ENCODE measurements at regions not wholly inside any gene's neighbourhood (a gene's known extent, or its start where the extent isn't known, plus 50 kb on each side); places are given as distances from the start of the nearest gene placed in this dataset.
A peak's percentile ranks its signal among the peaks of the same experiment; 100 is the strongest.

DNA sequence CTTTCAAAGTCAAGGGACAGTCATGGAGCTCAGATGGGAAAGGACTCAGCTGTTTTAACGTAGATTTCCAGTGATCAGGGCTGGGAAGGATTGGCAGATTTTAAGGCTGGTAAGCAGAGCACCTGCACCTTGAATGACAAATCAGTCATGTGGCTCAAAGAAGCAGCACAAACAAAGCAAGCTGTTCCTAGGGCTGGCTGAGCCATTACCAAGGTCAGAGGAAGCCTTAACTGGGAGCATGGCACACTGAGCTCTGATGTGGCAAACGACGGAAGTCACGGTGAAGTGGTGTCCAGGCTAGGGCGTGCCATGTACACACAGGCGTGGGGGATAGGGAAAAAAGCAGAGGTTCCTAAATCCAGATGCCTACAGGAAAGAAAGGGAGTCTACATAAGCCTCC, 84.6 kb upstream of the PFN2 start:
- 97% methylated on average over 6 of the region's 6 CpGs for WGBS (ENCODE audit: insufficient coverage)
- Histone ChIP-seq H3K4me1 (ENCODE audit: control insufficient read depth in 1 of 2, insufficient read depth in 2 of 2, low read length in 2 of 2) (no peaks in the 10 kb centered on the region), H3K4me3 (replicated peaks in 1 of 3; ENCODE audit: low read depth in 2 of 3, low read length in 3 of 3) (no peak overlapping the region), H3K36me3 (replicated peaks in 1 of 2; ENCODE audit: control insufficient read depth in 1 of 2, insufficient read depth in 2 of 2, low read length in 2 of 2) (no peaks in the 10 kb centered on the region), H3K9me3 (replicated peaks in 1 of 2; ENCODE audit: control insufficient read depth in 1 of 2, insufficient read depth in 1 of 2, low read length in 2 of 2) (peaks cover 0 to 3% of the 10 kb centered on the region in 2 donors), H3K79me2 (ENCODE audit: insufficient read depth, low read length) (no peaks in the 10 kb centered on the region), H2AFZ (ENCODE audit: insufficient read depth, low read depth, low read length, poor library complexity, severe bottlenecking) (no peak overlapping the region), H3K27ac (ENCODE audit: low read depth in 1 of 2, low read length in 2 of 2) (no peak overlapping the region), H3K27me3 (ENCODE audit: control insufficient read depth in 2 of 2, insufficient read depth in 2 of 2, low read length in 2 of 2) (no peaks in the 10 kb centered on the region), H4K20me1 (ENCODE audit: insufficient read depth, low read length) (no peaks in the 10 kb centered on the region), H3K9ac (ENCODE audit: insufficient read depth, low read length, poor library complexity, severe bottlenecking) (no peak overlapping the region), H3K4me2 (replicated peaks; ENCODE audit: extremely low read depth, low read length, poor library complexity, severe bottlenecking) (no peak overlapping the region)
- TF ChIP-seq, protein P1, sequence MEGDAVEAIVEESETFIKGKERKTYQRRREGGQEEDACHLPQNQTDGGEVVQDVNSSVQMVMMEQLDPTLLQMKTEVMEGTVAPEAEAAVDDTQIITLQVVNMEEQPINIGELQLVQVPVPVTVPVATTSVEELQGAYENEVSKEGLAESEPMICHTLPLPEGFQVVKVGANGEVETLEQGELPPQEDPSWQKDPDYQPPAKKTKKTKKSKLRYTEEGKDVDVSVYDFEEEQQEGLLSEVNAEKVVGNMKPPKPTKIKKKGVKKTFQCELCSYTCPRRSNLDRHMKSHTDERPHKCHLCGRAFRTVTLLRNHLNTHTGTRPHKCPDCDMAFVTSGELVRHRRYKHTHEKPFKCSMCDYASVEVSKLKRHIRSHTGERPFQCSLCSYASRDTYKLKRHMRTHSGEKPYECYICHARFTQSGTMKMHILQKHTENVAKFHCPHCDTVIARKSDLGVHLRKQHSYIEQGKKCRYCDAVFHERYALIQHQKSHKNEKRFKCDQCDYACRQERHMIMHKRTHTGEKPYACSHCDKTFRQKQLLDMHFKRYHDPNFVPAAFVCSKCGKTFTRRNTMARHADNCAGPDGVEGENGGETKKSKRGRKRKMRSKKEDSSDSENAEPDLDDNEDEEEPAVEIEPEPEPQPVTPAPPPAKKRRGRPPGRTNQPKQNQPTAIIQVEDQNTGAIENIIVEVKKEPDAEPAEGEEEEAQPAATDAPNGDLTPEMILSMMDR (IDR thresholded peaks at IDR 0.05), result no peak
- DNase-seq, result no peak
- H3K27ac Mint-ChIP-seq, result peak overlapping the region in 1 of 7 donors; percentile 46
- H3K4me3 Mint-ChIP-seq, result no peak overlapping the region
- peaks cover 2 to 4% (median 2%) of the 10 kb centered on the region in 3 donors for H3K27me3 Mint-ChIP-seq (ENCODE audit: low read depth in 3 of 3)
- no peaks in the 10 kb centered on the region for H3K36me3 Mint-ChIP-seq
- intact Hi-C loops (cut with micrococcal nuclease), result no loop called here
- no peaks in the 10 kb centered on the region for H3K4me1 Mint-ChIP-seq
- H3K9me3 Mint-ChIP-seq, result peaks cover 0 to 9% (median 7%) of the 10 kb centered on the region in 7 donors

DNA sequence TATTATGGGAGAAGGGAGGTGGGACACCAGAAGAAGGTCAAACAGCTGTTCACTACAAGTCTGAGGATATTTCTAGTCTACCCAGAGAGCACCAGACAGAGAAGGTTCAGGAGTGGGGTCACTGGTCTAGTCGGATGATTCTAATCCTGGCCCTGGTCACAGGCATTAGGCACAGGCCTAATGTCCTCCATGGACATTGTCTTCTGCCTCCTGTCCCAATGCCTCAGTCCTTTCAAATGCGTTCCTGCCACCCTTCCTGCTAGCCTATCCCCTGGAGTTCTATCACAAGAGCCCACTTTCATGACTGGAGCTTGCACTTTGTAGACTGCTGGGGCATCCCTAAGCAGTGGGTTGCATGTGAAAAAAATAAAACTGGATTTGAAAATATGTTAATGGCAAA, 83.9 kb upstream of the PFN2 start:
- Histone ChIP-seq H3K27me3 (ENCODE audit: control insufficient read depth in 2 of 2, insufficient read depth in 2 of 2, low read length in 2 of 2) (no peaks in the 10 kb centered on the region), H3K27ac (ENCODE audit: low read depth in 1 of 2, low read length in 2 of 2) (no peak overlapping the region), H3K9me3 (replicated peaks in 1 of 2; ENCODE audit: control insufficient read depth in 1 of 2, insufficient read depth in 1 of 2, low read length in 2 of 2) (peaks cover 0 to 3% of the 10 kb centered on the region in 2 donors), H3K79me2 (ENCODE audit: insufficient read depth, low read length) (no peaks in the 10 kb centered on the region), H3K4me1 (ENCODE audit: control insufficient read depth in 1 of 2, insufficient read depth in 2 of 2, low read length in 2 of 2) (no peaks in the 10 kb centered on the region), H4K20me1 (ENCODE audit: insufficient read depth, low read length) (no peaks in the 10 kb centered on the region), H3K9ac (ENCODE audit: insufficient read depth, low read length, poor library complexity, severe bottlenecking) (no peak overlapping the region), H2AFZ (ENCODE audit: insufficient read depth, low read depth, low read length, poor library complexity, severe bottlenecking) (no peak overlapping the region), H3K4me2 (replicated peaks; ENCODE audit: extremely low read depth, low read length, poor library complexity, severe bottlenecking) (no peak overlapping the region), H3K36me3 (replicated peaks in 1 of 2; ENCODE audit: control insufficient read depth in 1 of 2, insufficient read depth in 2 of 2, low read length in 2 of 2) (no peaks in the 10 kb centered on the region), H3K4me3 (replicated peaks in 1 of 3; ENCODE audit: low read depth in 2 of 3, low read length in 3 of 3) (no peak overlapping the region)
- DNase-seq, result no peak
- Mint-ChIP-seq H3K36me3 (no peaks in the 10 kb centered on the region), H3K9me3 (peaks cover 3 to 12% (median 9%) of the 10 kb centered on the region in 7 donors), H3K4me3 (no peak overlapping the region), H3K27me3 (ENCODE audit: low read depth in 3 of 3) (peaks cover 2 to 4% (median 2%) of the 10 kb centered on the region in 3 donors), H3K27ac (no peak overlapping the region), H3K4me1 (no peaks in the 10 kb centered on the region)
- TF ChIP-seq, protein P1 (IDR thresholded peaks at IDR 0.05), result no peak
- intact Hi-C loops (cut with micrococcal nuclease), result no loop called here
- 89% methylated on average over 1 of the region's 2 CpGs for WGBS (ENCODE audit: insufficient coverage)

All from CD14-positive monocyte (primary cell).